Astrocyte of the cerebellum (primary cell): ENCODE measurements at regions not wholly inside any gene's neighbourhood (a gene's known extent, or its start where the extent isn't known, plus 50 kb on each side); places are given as distances from the start of the nearest gene placed in this dataset.

Experiments
- DNase-seq: peaks from one replicate; pipeline ENCODE4 v3.0.0-alpha.2; 2011; ENCODE audit warnings: low read depth
- H3K4me3 ChIP-seq: 2 replicates; pipeline ENCODE4 v1.5.1; 2011; ENCODE audit warnings: mild to moderate bottlenecking, low read depth, low read length, moderate library complexity
- CTCF ChIP-seq: IDR thresholded peaks from 2 replicates; pipeline ENCODE4 v1.5.1; 2012; ENCODE audit warnings: low read length, low read depth, moderate library complexity, mild to moderate bottlenecking; ENCODE audit errors: missing control alignments
- in situ Hi-C: cut with HindIII; loops from 2 replicates; pipeline ENCODE4 v1.10.0; 2017; ENCODE audit warnings: low sequenced_read_pairs

GRCh38 chr6:22053391-22053997 lies 243.3 kb downstream of the PRL start:
- TF ChIP-seq CTCF, result no peak
- no peak overlapping the region for H3K4me3 ChIP-seq
- in situ Hi-C loops, result no loop called here
- no peak for DNase-seq

- in situ Hi-C loops, result no loop called here
- no peak overlapping the region for H3K4me3 ChIP-seq
- DNase-seq, result no peak
- TF ChIP-seq CTCF, result no peak
Observed at GRCh38 chr6:22056398-22056797, 240.4 kb downstream of the PRL start.

DNA sequence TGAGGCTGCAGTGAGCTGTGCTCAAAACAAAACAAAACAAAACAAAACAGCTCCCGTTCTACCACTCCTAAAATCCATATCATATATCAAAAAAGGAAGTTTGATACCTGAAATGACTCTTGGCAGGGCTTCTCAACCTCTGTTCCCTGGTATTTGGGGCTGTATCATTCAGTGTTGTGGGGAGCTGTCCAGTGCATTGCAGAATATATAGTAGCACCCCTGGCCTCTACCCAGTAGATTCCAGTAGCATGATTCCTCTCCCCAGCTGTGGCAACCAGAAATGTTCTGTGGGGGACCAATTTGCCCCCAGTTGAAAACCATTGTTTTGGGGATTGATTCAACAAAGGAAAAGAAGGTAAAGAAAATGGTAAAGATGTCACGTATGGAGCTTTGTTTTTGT lies 238.9 kb downstream of the PRL start:
- DNase-seq, result no peak
- no peak overlapping the region for H3K4me3 ChIP-seq
- no peak for TF ChIP-seq CTCF
- in situ Hi-C loops, result no loop called here

DNA sequence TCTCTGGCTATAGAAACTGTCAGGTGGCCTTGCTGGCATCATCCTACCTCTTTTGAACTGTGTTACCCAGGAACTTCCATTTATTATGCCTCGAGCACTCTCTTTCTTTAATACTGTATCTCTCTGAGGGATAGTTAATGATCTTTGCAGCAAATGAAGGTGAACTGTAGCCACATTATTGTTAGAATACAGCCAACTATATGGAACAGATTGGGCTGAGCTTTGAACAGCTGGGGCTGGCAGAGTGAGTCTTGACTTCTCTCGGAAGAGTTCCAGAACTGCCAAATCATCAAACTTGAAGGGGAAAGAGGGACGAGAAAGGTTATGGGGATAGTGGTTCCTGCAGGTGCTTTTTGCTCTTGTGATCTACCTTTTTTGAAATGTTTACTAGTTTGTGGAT lies 237.7 kb downstream of the PRL start:
- in situ Hi-C loops, result no loop called here
- DNase-seq, result no peak
- TF ChIP-seq CTCF, result no peak
- no peak overlapping the region for H3K4me3 ChIP-seq

- H3K4me3 ChIP-seq, result no peak overlapping the region
- DNase-seq, result no peak
- TF ChIP-seq CTCF, result no peak
- in situ Hi-C loops, result no loop called here
Observed at GRCh38 chr6:22059946-22060345, 236.9 kb downstream of the PRL start.

- no peak for DNase-seq
- in situ Hi-C loops, result no loop called here
- H3K4me3 ChIP-seq, result no peak overlapping the region
Observed at GRCh38 chr6:22062807-22063408, 233.9 kb downstream of the PRL start.

More at GRCh38 chr6:22062807-22063408, 233.9 kb downstream of the PRL start:
- no peak for TF ChIP-seq CTCF
